ENCODE measurements at regions not wholly inside any gene's neighbourhood (a gene's known extent, or its start where the extent isn't known, plus 50 kb on each side); places are given as distances from the start of the nearest gene placed in this dataset.

DNA sequence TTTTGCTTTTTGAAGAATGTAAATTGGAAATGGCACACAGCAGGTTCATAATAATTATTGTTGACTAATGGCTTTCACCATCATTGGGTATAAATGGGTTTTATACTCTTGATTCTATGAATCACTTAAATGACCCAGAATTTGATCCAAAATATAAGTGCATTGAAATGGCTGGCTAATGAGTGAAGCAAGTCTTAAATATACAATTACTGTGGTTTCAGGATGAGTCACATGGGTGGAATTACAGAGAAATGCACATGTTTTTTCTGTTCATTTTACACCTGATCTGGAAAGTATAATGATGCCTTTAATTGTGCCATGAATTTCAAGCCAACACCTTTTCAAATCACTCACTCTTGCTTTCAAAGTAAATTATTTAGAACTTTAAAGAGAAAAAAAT lies 380.8 kb upstream of the CD180 start:
- H3K4me1 ChIP-seq (ENCODE audit: insufficient read depth, poor library complexity, severe bottlenecking): peaks cover 18% of the 10 kb centered on the region
- DNase-seq (ENCODE audit: low spot score) (no peak), ATAC-seq (ENCODE audit: low read depth) (peak; percentile 91)
- H3K27ac ChIP-seq (ENCODE audit: poor library complexity, severe bottlenecking): no peak overlapping the region
- H3K36me3 ChIP-seq (ENCODE audit: low read depth): no peaks in the 10 kb centered on the region
- H3K9me3 ChIP-seq (ENCODE audit: severe bottlenecking): no peaks in the 10 kb centered on the region
- H3K4me3 ChIP-seq (ENCODE audit: severe bottlenecking): no peak overlapping the region
- TF ChIP-seq, protein P1, sequence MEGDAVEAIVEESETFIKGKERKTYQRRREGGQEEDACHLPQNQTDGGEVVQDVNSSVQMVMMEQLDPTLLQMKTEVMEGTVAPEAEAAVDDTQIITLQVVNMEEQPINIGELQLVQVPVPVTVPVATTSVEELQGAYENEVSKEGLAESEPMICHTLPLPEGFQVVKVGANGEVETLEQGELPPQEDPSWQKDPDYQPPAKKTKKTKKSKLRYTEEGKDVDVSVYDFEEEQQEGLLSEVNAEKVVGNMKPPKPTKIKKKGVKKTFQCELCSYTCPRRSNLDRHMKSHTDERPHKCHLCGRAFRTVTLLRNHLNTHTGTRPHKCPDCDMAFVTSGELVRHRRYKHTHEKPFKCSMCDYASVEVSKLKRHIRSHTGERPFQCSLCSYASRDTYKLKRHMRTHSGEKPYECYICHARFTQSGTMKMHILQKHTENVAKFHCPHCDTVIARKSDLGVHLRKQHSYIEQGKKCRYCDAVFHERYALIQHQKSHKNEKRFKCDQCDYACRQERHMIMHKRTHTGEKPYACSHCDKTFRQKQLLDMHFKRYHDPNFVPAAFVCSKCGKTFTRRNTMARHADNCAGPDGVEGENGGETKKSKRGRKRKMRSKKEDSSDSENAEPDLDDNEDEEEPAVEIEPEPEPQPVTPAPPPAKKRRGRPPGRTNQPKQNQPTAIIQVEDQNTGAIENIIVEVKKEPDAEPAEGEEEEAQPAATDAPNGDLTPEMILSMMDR (IDR thresholded peaks at IDR 0.05; ENCODE audit: poor library complexity, severe bottlenecking): no peak
- H3K27me3 ChIP-seq (ENCODE audit: insufficient read depth, poor library complexity, severe bottlenecking): no peaks in the 10 kb centered on the region

DNA sequence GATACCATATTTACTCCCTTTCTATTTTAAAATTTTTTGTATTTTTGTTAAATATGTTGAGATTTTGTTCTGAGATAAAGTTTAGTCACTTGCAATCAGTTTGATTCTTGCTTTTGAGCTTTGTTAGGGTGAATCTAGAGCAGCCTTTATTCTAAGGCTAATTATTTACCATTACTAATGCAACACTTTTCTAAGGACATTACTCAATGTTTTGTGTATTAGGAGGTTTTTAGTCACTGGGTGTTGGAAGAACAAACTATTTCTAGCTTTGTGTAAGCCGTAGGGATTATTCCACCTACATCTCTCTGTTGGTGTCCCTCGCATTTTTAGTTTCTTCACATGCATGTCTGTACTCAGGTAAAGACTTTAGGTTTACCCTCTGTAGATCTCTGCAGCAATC lies 379.5 kb upstream of the CD180 start:
- H3K4me1 ChIP-seq (ENCODE audit: insufficient read depth, poor library complexity, severe bottlenecking): peaks cover 14% of the 10 kb centered on the region
- TF ChIP-seq, protein P1 (IDR thresholded peaks at IDR 0.05; ENCODE audit: poor library complexity, severe bottlenecking): no peak
- no peaks in the 10 kb centered on the region for H3K9me3 ChIP-seq (ENCODE audit: severe bottlenecking)
- H3K4me3 ChIP-seq (ENCODE audit: severe bottlenecking): no peak overlapping the region
- H3K36me3 ChIP-seq (ENCODE audit: low read depth): no peaks in the 10 kb centered on the region
- no peaks in the 10 kb centered on the region for H3K27me3 ChIP-seq (ENCODE audit: insufficient read depth, poor library complexity, severe bottlenecking)
- no peak for ATAC-seq (ENCODE audit: low read depth)
- DNase-seq (ENCODE audit: low spot score): no peak
- H3K27ac ChIP-seq (ENCODE audit: poor library complexity, severe bottlenecking): no peak overlapping the region

DNA sequence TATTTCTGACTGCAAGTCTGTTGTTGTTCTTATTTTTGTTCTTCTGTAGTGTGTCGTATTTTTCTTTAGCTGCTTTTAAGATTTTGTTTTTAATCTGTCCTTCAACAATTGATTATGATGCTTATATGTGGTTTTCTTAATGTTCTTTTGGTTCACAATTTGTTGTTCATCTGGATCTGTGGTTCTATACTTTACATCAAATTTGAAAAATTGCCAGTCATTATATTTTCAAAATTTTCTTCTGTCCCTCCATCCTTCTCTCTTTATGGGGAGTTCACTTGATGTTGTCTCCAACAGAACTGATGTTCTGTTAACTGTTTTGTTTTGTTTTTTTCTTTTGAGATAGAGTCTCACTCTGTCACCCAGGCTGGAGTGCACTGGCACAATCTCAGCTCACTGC lies 378.5 kb upstream of the CD180 start:
- H3K9me3 ChIP-seq (ENCODE audit: severe bottlenecking): no peaks in the 10 kb centered on the region
- TF ChIP-seq, protein P1 (IDR thresholded peaks at IDR 0.05; ENCODE audit: poor library complexity, severe bottlenecking): no peak
- no peak overlapping the region for H3K27ac ChIP-seq (ENCODE audit: poor library complexity, severe bottlenecking)
- H3K4me3 ChIP-seq (ENCODE audit: severe bottlenecking): no peak overlapping the region
- no peaks in the 10 kb centered on the region for H3K36me3 ChIP-seq (ENCODE audit: low read depth)
- DNase-seq (ENCODE audit: low spot score) (no peak), ATAC-seq (ENCODE audit: low read depth) (no peak)
- H3K27me3 ChIP-seq (ENCODE audit: insufficient read depth, poor library complexity, severe bottlenecking): no peaks in the 10 kb centered on the region
- peaks cover 13% of the 10 kb centered on the region for H3K4me1 ChIP-seq (ENCODE audit: insufficient read depth, poor library complexity, severe bottlenecking)

DNA sequence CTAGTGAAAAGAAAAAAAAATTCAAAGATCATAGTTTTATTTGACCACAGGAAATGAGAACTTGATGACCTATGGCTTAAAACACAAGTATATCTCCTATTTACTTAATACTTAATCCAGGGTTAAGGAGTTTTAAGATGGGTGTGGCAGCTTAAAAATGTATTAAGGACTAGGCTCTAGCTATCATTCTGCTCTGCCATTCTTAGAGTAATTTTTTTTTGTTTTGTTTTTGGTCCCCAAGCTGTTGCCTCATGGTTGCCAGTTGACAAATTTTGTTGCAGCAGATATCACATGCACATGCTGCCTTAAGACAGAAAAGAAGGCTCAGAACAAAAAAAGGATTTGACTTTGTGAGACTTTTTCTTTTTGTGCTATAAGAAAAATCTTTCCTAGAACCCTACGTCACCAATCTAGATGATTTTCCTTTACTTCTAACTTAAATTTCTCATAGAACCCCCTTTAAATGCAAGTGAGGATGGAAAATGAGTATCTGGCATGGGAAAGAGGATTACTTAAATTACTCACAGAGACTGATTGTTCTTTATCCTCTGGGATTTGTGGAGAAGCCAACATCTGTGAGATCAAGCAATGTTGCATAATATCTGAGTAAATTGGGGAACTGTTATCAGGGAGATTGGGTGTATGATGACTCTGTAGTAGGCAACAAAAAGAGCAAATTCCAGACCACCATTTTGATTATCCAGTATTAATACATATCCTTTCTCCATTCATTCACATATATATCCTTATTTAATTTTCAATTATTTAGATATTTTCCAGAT lies 364.7 kb upstream of the CD180 start:
- H3K27ac ChIP-seq (ENCODE audit: poor library complexity, severe bottlenecking): no peak overlapping the region
- H3K9me3 ChIP-seq (ENCODE audit: severe bottlenecking): no peaks in the 10 kb centered on the region
- no peak for ATAC-seq (ENCODE audit: low read depth)
- TF ChIP-seq, protein P1 (IDR thresholded peaks at IDR 0.05; ENCODE audit: poor library complexity, severe bottlenecking): no peak
- no peak for DNase-seq (ENCODE audit: low spot score)
- H3K27me3 ChIP-seq (ENCODE audit: insufficient read depth, poor library complexity, severe bottlenecking): no peaks in the 10 kb centered on the region
- no peak overlapping the region for H3K4me3 ChIP-seq (ENCODE audit: severe bottlenecking)
- no peaks in the 10 kb centered on the region for H3K36me3 ChIP-seq (ENCODE audit: low read depth)
- H3K4me1 ChIP-seq (ENCODE audit: insufficient read depth, poor library complexity, severe bottlenecking): no peaks in the 10 kb centered on the region

DNA sequence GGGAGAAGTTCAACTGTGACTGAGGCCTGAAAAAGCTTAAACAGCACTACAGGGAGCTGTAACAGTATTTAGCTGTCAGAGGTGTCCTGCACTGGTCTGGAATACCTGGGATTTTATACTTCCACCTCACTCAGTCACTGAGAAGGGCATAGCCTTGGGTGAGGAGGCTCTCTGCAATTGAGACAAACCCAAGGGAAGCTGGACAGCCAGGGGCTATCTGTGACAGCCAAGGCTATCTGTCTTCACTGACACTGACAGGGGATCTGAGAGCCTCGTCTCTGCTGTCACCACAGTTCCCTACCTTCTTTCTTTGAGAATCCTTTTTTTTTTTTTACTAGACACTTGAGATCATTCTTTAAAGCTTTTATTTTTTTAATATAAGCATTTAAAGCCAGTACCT lies 356.2 kb upstream of the CD180 start:
- H3K27ac ChIP-seq (ENCODE audit: poor library complexity, severe bottlenecking): no peak overlapping the region
- no peaks in the 10 kb centered on the region for H3K36me3 ChIP-seq (ENCODE audit: low read depth)
- no peaks in the 10 kb centered on the region for H3K27me3 ChIP-seq (ENCODE audit: insufficient read depth, poor library complexity, severe bottlenecking)
- no peak overlapping the region for H3K4me3 ChIP-seq (ENCODE audit: severe bottlenecking)
- no peak for DNase-seq (ENCODE audit: low spot score)
- no peaks in the 10 kb centered on the region for H3K9me3 ChIP-seq (ENCODE audit: severe bottlenecking)
- TF ChIP-seq, protein P1 (IDR thresholded peaks at IDR 0.05; ENCODE audit: poor library complexity, severe bottlenecking): no peak
- H3K4me1 ChIP-seq (ENCODE audit: insufficient read depth, poor library complexity, severe bottlenecking): no peaks in the 10 kb centered on the region
- ATAC-seq (ENCODE audit: low read depth): no peak

All from RWPE2 (cell line).